NB4 (cell line): ENCODE measurements at regions not wholly inside any gene's neighbourhood (a gene's known extent, or its start where the extent isn't known, plus 50 kb on each side); places are given as distances from the start of the nearest gene placed in this dataset.

Experiments
- POLR2A ChIP-seq: IDR thresholded peaks from 2 replicates; pipeline ENCODE4 v1.6.1; 2011; ENCODE audit warnings: mild to moderate bottlenecking; ENCODE audit not compliant: insufficient read length; ENCODE audit errors: extremely low read depth
- TF ChIP-seq, protein P1 (sequence below): IDR thresholded peaks from one replicate; pipeline ENCODE4 v1.5.1; 2012; ENCODE audit warnings: low read depth, low read length

DNA sequence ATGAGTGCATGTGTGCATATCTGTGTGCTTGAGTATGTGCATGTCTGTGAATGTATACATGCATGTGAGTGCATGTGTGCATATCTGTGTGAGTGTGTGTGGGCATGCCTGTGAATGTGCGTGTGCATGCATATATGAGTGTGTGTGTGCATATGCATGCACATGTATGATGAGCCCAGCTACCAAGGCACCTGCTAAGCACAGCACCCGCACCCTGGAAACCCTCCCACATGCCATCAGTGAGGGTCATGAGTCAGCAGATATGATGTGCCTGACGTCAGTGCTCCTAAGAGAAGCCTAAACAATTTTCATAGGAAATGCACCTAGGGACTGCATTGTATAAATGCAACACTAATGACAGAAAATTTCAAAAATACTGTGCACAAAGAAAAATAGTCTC is 151.1 kb downstream of the KIF26A start:
- TF ChIP-seq, protein P1, sequence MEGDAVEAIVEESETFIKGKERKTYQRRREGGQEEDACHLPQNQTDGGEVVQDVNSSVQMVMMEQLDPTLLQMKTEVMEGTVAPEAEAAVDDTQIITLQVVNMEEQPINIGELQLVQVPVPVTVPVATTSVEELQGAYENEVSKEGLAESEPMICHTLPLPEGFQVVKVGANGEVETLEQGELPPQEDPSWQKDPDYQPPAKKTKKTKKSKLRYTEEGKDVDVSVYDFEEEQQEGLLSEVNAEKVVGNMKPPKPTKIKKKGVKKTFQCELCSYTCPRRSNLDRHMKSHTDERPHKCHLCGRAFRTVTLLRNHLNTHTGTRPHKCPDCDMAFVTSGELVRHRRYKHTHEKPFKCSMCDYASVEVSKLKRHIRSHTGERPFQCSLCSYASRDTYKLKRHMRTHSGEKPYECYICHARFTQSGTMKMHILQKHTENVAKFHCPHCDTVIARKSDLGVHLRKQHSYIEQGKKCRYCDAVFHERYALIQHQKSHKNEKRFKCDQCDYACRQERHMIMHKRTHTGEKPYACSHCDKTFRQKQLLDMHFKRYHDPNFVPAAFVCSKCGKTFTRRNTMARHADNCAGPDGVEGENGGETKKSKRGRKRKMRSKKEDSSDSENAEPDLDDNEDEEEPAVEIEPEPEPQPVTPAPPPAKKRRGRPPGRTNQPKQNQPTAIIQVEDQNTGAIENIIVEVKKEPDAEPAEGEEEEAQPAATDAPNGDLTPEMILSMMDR = no peak
- TF ChIP-seq POLR2A = no peak
